Spleen (tissue), 11 donors: ENCODE measurements at regions not wholly inside any gene's neighbourhood (a gene's known extent, or its start where the extent isn't known, plus 50 kb on each side); places are given as distances from the start of the nearest gene placed in this dataset.
"Not testable (repeated sequence)": the region's sequence is repeated elsewhere in the genome, so short reads cannot be mapped to it uniquely, and the experiment has no call there.

Experiments
- DNase-seq: peaks from one replicate; pipeline ENCODE4 v3.0.0-alpha.2; 2020
- H3K27ac ChIP-seq, 8 donors: fragments of 200-600 bp; sonication (generic) in 7 of 8; 1 replicate in 4 of 8; 2 replicates in 4 of 8; pipeline versions ENCODE4 v1.5.0 to v1.8.0; 2016 to 2021; ENCODE audit warnings: inconsistent platforms in 4 of 8, mild to moderate bottlenecking in 4 of 8, moderate library complexity in 1 of 8
- H3K27me3 ChIP-seq, 7 donors: fragments of 200-600 bp; sonication (generic) in 6 of 7; replicated peaks in 1 of 7; 1 replicate in 4 of 7; 2 replicates in 3 of 7; pipeline versions ENCODE4 v1.5.0 to v1.8.0; 2016 to 2021; ENCODE audit warnings: inconsistent platforms in 3 of 7, mild to moderate bottlenecking in 1 of 7
- H3K36me3 ChIP-seq, 6 donors: fragments of 200-600 bp; sonication (generic) in 5 of 6; 1 replicate in 4 of 6; 2 replicates in 2 of 6; pipeline versions ENCODE4 v1.5.0 to v1.8.0; 2016 to 2021; ENCODE audit warnings: inconsistent platforms in 2 of 6
- H3K4me1 ChIP-seq, 6 donors: fragments of 200-600 bp; sonication (generic) in 5 of 6; 1 replicate in 3 of 6; 2 replicates in 3 of 6; pipeline versions ENCODE4 v1.5.0 to v1.8.0; 2016 to 2021; ENCODE audit warnings: inconsistent platforms in 3 of 6
- H3K4me3 ChIP-seq, 8 donors: fragments of 200-600 bp; sonication (generic) in 7 of 8; 1 replicate in 4 of 8; 2 replicates in 4 of 8; pipeline versions ENCODE4 v1.5.0 to v1.8.0; 2016 to 2021; ENCODE audit warnings: inconsistent platforms in 4 of 8, mild to moderate bottlenecking in 4 of 8, moderate library complexity in 2 of 8
- H3K9me3 ChIP-seq, 8 donors: fragments of 200-600 bp; sonication (generic) in 7 of 8; 1 replicate in 4 of 8; 2 replicates in 4 of 8; pipeline versions ENCODE4 v1.5.0 to v1.8.0; 2016 to 2021; ENCODE audit warnings: inconsistent platforms in 4 of 8
- POLR2A ChIP-seq, 3 donors: fragments of 450-650 bp; IDR thresholded peaks; one replicate each; pipeline ENCODE4 v1.5.1; 2017; ENCODE audit warnings: antibody characterized with exemption in 3 of 3, mild to moderate bottlenecking in 1 of 3
- POLR2AphosphoS5 ChIP-seq, 3 donors: sonication (generic); formaldehyde crosslinking; IDR thresholded peaks; one replicate each; pipeline ENCODE4 v1.5.1; 2017; ENCODE audit warnings: antibody characterized with exemption in 3 of 3
- WGBS, 5 donors: extraction: QIAGEN DNeasy Blood & Tissue Kit in 3 of 5; methylation state at CpG; one replicate each; pipeline versions ENCODE4 v1.1.5 to v1.1.7; 2013 to 2018; 5-methylcytosine and 5-hydroxymethylcytosine counted together
- intact Hi-C: fragments of 100-400 bp; cut with DNase I; formaldehyde crosslinking; loops from one replicate; pipeline ENCODE4 v1.15.0; 2023; ENCODE audit warnings: low total_unique reads
- TF ChIP-seq, protein P1 (sequence below), 11 experiments: fragments of 200-600 bp in 7 of 11; fragments of 450-650 bp in 4 of 11; sonication (generic) in 4 of 11; IDR thresholded peaks in 8 of 11; conservative IDR thresholded peaks in 3 of 11; 1 replicate in 7 of 11; 2 replicates in 4 of 11; pipeline versions ENCODE4 v1.4.0 to v1.8.0; 2016 to 2021; ENCODE audit warnings: antibody characterized with exemption in 11 of 11, inconsistent platforms in 4 of 11, mild to moderate bottlenecking in 1 of 11
- donor health status: healthy with polysubstance abuse.
- donor health status: DM: no; HTN: no; CAD: no; lungs with moderate emphysema.
- donor health status: DM: no; HTN: no; CAD: no.
- donor health status: Bipolar disorder and iron deficiency.
- donor health status: healthy.
- donor health status: DM: no; HTN: no; CAD: no.
- donor health status: DM: yes; HTN: yes; CAD: no.

DNA sequence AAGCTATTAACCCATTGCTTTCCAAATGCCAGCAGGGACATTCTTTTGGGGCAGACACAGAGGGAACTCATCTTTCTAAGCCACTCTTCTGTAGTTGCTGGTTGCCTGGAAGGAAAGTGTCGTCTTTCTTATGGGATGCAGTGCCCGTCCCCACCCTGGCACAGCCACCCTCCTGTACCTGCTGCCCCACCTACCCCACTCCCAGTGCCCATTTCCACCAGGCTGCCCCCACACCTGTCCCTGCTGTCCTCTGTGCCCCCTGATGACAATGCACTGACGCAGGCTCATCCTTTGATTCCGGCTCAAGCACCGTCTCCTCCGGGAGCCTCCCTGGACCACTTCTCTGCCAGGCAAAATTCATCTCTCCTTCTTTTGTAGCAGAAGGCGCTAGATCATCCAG, 190.4 kb upstream of the CDH5 start:
- Histone ChIP-seq H3K4me1 (no peaks in the 10 kb centered on the region), H3K27ac (no peak overlapping the region), H3K27me3 (no peaks in the 10 kb centered on the region), H3K9me3 (peaks cover 0 to 28% (median 24%) of the 10 kb centered on the region in 8 donors), H3K4me3 (no peak overlapping the region), H3K36me3 (no peaks in the 10 kb centered on the region)
- intact Hi-C loops, result no loop called here
- TF ChIP-seq POLR2AphosphoS5 (IDR thresholded peaks at IDR 0.05) (no peak), POLR2A (IDR thresholded peaks at IDR 0.05) (no peak)
- TF ChIP-seq, protein P1, sequence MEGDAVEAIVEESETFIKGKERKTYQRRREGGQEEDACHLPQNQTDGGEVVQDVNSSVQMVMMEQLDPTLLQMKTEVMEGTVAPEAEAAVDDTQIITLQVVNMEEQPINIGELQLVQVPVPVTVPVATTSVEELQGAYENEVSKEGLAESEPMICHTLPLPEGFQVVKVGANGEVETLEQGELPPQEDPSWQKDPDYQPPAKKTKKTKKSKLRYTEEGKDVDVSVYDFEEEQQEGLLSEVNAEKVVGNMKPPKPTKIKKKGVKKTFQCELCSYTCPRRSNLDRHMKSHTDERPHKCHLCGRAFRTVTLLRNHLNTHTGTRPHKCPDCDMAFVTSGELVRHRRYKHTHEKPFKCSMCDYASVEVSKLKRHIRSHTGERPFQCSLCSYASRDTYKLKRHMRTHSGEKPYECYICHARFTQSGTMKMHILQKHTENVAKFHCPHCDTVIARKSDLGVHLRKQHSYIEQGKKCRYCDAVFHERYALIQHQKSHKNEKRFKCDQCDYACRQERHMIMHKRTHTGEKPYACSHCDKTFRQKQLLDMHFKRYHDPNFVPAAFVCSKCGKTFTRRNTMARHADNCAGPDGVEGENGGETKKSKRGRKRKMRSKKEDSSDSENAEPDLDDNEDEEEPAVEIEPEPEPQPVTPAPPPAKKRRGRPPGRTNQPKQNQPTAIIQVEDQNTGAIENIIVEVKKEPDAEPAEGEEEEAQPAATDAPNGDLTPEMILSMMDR (IDR thresholded peaks at IDR 0.05 in 8 of 11, conservative IDR thresholded peaks at IDR 0.05 in 3 of 11), result no peak
- DNase-seq, result no peak
- WGBS, 5 donors, result 90 to 97% (median 92%) methylated on average over 7 of the region's 7 CpGs

DNA sequence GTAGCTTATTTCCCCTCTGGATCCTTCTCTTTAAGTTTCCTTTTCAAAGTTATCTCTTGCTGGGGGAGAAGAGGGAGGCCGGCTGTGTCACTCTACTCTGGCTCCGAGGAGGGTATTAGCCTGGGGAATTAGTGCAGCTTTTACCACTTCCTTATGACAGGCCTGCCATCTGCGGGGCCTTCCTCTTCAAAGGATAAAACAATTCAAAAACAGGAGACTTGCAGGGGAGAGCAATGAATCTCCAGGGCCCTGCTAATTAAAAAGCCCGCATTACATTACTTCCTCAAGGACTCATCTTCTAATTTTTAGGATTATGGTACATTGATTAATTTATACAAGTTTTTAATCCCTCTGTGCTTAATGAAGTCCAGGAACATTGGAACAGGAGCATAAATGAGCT, 190.9 kb upstream of the CDH5 start:
- WGBS, 5 donors, result 12 to 27% (median 26%) methylated on average over 4 of the region's 4 CpGs
- no peak overlapping the region for H3K4me3 ChIP-seq
- DNase-seq, result no peak
- H3K36me3 ChIP-seq, result no peaks in the 10 kb centered on the region
- H3K27ac ChIP-seq, result no peak overlapping the region
- no peaks in the 10 kb centered on the region for H3K27me3 ChIP-seq
- TF ChIP-seq, protein P1 (IDR thresholded peaks at IDR 0.05 in 8 of 11, conservative IDR thresholded peaks at IDR 0.05 in 3 of 11), result no peak
- no peak for TF ChIP-seq POLR2A (IDR thresholded peaks at IDR 0.05)
- TF ChIP-seq POLR2AphosphoS5 (IDR thresholded peaks at IDR 0.05), result no peak
- no peaks in the 10 kb centered on the region for H3K4me1 ChIP-seq
- intact Hi-C loops, result no loop called here
- peaks cover 0 to 24% (median 20%) of the 10 kb centered on the region in 8 donors for H3K9me3 ChIP-seq

DNA sequence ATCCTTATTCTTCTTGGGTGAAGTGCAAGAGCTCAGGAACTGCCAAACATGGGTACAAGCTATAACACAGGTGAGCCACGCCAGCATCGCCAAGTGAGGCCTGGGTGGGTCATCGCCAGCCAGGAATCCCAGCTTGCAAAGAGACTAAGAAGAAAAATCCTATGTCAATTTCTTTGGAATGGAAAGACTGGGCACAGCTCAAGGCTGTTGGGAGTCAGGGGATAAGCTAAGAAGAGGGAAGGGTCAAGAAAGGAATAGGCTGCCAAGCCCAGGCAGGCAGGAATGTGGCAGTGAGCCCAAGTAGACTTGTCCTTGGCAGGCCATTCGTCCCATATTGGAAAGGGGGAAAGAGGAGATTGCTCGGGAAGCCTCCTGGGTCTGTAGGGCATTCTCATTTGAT, 191.4 kb upstream of the CDH5 start:
- H3K36me3 ChIP-seq, result no peaks in the 10 kb centered on the region
- peaks cover 0 to 18% (median 14%) of the 10 kb centered on the region in 8 donors for H3K9me3 ChIP-seq
- no peak overlapping the region for H3K4me3 ChIP-seq
- no peak overlapping the region for H3K27ac ChIP-seq
- TF ChIP-seq POLR2AphosphoS5 (IDR thresholded peaks at IDR 0.05), result no peak
- H3K27me3 ChIP-seq, result no peaks in the 10 kb centered on the region
- intact Hi-C loops, result no loop called here
- H3K4me1 ChIP-seq, result no peaks in the 10 kb centered on the region
- DNase-seq, result no peak
- 85 to 90% (median 88%) methylated on average over 5 of the region's 5 CpGs for WGBS, 5 donors

DNA sequence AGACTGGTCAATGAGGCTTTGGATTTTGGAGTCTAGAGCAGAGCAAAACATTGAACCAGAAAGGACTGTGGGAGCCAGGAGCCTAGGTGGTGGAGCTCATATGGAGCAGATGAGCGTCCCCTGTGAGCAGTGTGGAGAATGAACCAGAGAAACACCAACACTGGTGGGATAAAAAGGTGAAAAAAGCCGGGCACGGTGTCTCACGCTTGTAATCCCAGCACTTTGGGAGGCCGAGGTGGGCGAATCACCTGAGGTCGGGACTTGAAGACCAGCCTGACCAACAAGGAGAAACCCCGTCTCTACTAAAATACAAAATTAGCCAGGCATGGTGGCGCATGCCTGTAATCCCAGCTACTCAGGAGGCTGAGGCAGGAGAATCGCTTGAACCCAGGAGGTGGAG, 192.7 kb upstream of the CDH5 start:
- DNase-seq, H3K27ac ChIP-seq, H3K4me1 ChIP-seq, H3K4me3 ChIP-seq, H3K27me3 ChIP-seq, H3K36me3 ChIP-seq, H3K9me3 ChIP-seq, intact Hi-C loops: not testable (repeated sequence)
- 91 to 99% (median 94%) methylated on average over 10 of the region's 10 CpGs for WGBS, 5 donors

DNA sequence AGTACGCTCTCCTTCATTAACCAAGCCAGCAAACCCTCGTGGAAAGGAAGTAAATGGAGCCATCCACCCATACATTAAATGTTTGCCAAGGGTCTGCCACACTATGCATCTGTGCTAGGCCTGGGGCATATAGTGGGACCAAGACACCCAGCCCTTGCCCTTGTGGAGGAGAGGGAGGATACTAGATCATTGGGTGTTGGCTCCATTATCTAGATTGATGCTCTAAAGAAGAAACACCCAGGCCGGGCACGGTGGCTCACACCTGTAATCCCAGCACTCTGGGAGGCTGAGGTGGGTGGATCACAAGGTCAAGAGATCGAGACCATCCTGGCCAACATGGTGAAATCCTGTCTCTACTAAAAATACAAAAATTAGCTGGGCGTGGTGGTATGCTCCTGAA, 193.3 kb upstream of the CDH5 start:
- H3K4me1 ChIP-seq, H3K27ac ChIP-seq, H3K27me3 ChIP-seq, H3K9me3 ChIP-seq, intact Hi-C loops, DNase-seq, H3K4me3 ChIP-seq, H3K36me3 ChIP-seq: not testable (repeated sequence)
- WGBS, 5 donors, result 79 to 91% (median 86%) methylated on average over 6 of the region's 6 CpGs

DNA sequence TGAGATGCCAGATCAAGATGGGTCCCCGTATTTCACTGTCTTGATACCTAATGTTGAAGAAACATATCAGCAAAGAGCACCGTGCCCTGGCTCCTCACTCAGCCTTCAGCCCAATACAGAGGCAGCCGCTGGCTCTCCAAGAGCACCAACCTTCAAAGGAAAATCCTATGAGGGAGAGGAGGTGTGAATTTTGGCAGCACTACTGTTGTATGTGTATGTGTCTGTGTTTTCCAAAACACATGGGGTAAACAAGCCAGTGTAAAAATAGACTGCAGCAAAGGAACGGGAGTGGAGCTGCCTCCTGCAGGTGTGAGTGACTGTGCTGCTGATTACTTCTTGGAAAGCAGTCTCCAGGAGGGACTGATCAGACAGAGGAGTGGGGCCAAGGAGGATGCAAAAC, 194.0 kb upstream of the CDH5 start:
- intact Hi-C loops, result no loop called here
- TF ChIP-seq, protein P1 (IDR thresholded peaks at IDR 0.05 in 8 of 11, conservative IDR thresholded peaks at IDR 0.05 in 3 of 11), result no peak
- TF ChIP-seq POLR2AphosphoS5 (IDR thresholded peaks at IDR 0.05) (no peak), POLR2A (IDR thresholded peaks at IDR 0.05) (no peak)
- no peak overlapping the region for H3K4me3 ChIP-seq
- H3K36me3 ChIP-seq, result no peaks in the 10 kb centered on the region
- no peak overlapping the region for H3K27ac ChIP-seq
- DNase-seq, result no peak
- 80 to 92% (median 88%) methylated on average over 4 of the region's 4 CpGs for WGBS, 5 donors
- H3K9me3 ChIP-seq, result peaks cover 0 to 2% (median 0%) of the 10 kb centered on the region in 8 donors
- H3K27me3 ChIP-seq, result no peaks in the 10 kb centered on the region
- H3K4me1 ChIP-seq, result peaks cover 0 to 7% (median 0%) of the 10 kb centered on the region in 6 donors
